HG03460 (cell line): ENCODE measurements at regions not wholly inside any gene's neighbourhood (a gene's known extent, or its start where the extent isn't known, plus 50 kb on each side); places are given as distances from the start of the nearest gene placed in this dataset.
"Not testable (repeated sequence)": the region's sequence is repeated elsewhere in the genome, so short reads cannot be mapped to it uniquely, and the experiment has no call there.

Experiments used
- ATAC-seq: cut with Tn5 transposase; IDR thresholded peaks from one replicate; pipeline ENCODE4 v1.9.1; 2021; ENCODE audit not compliant: unreplicated experiment

- ATAC-seq, result no peak
Observed at GRCh38 chr2:51855683-51856082, 823.8 kb upstream of the NRXN1 start.

- no peak for ATAC-seq
Observed at GRCh38 chr2:51846796-51847195, 814.9 kb upstream of the NRXN1 start.

GRCh38 chr2:51846018-51846417 lies 814.1 kb upstream of the NRXN1 start:
- no peak for ATAC-seq

GRCh38 chr2:51844596-51844995 lies 812.7 kb upstream of the NRXN1 start:
- no peak for ATAC-seq

- ATAC-seq, result no peak
Observed at GRCh38 chr2:51829477-51829876, 797.5 kb upstream of the NRXN1 start.

- ATAC-seq, result no peak
Observed at GRCh38 chr2:51825823-51826222, 793.9 kb upstream of the NRXN1 start.

- no peak for ATAC-seq
Observed at GRCh38 chr2:51813247-51813646, 781.3 kb upstream of the NRXN1 start.

- no peak for ATAC-seq
Observed at GRCh38 chr2:51812138-51812866, 780.4 kb upstream of the NRXN1 start.

- ATAC-seq, result no peak
Observed at GRCh38 chr2:51810197-51810596, 778.3 kb upstream of the NRXN1 start.

- no peak for ATAC-seq
Observed at GRCh38 chr2:51807229-51807628, 775.3 kb upstream of the NRXN1 start.

- no peak for ATAC-seq
Observed at GRCh38 chr2:51795248-51795888, 763.4 kb upstream of the NRXN1 start.

- no peak for ATAC-seq
Observed at GRCh38 chr2:51791496-51791895, 759.6 kb upstream of the NRXN1 start.

GRCh38 chr2:51790854-51791253 lies 758.9 kb upstream of the NRXN1 start:
- ATAC-seq, result no peak

GRCh38 chr2:51789918-51790317 lies 758.0 kb upstream of the NRXN1 start:
- ATAC-seq, result no peak

GRCh38 chr2:51782921-51783765 lies 751.2 kb upstream of the NRXN1 start:
- ATAC-seq, result no peak

- ATAC-seq, result no peak
Observed at GRCh38 chr2:51781691-51782090, 749.8 kb upstream of the NRXN1 start.

- ATAC-seq, result no peak
Observed at GRCh38 chr2:51780353-51780752, 748.4 kb upstream of the NRXN1 start.

GRCh38 chr2:51779723-51780122 lies 747.8 kb upstream of the NRXN1 start:
- ATAC-seq, result not testable (repeated sequence)

GRCh38 chr2:51778806-51779205 lies 746.9 kb upstream of the NRXN1 start:
- ATAC-seq, result no peak

GRCh38 chr2:51774606-51775005 lies 742.7 kb upstream of the NRXN1 start:
- ATAC-seq, result not testable (repeated sequence)

- ATAC-seq, result no peak
Observed at GRCh38 chr2:51760441-51760840, 728.5 kb upstream of the NRXN1 start.

GRCh38 chr2:51758081-51758480 lies 726.1 kb upstream of the NRXN1 start:
- ATAC-seq, result no peak
